Peyer's patch (tissue), 4 donors: ENCODE measurements at regions not wholly inside any gene's neighbourhood (a gene's known extent, or its start where the extent isn't known, plus 50 kb on each side); places are given as distances from the start of the nearest gene placed in this dataset.

Experiments used
- POLR2A ChIP-seq, 2 donors: fragments of 450-650 bp; IDR thresholded peaks; one replicate each; pipeline ENCODE4 v1.5.1; 2017; ENCODE audit warnings: antibody characterized with exemption in 2 of 2, mild to moderate bottlenecking in 2 of 2, moderate library complexity in 2 of 2
- TF ChIP-seq, protein P1 (sequence below), 6 experiments: fragments of 450-650 bp in 4 of 6; fragments of 200-600 bp in 2 of 6; sonication (generic) in 1 of 6; IDR thresholded peaks; one replicate each; pipeline ENCODE4 v1.5.1; 2017 to 2019; ENCODE audit warnings: antibody characterized with exemption in 6 of 6, mild to moderate bottlenecking in 3 of 6, moderate library complexity in 1 of 6

DNA sequence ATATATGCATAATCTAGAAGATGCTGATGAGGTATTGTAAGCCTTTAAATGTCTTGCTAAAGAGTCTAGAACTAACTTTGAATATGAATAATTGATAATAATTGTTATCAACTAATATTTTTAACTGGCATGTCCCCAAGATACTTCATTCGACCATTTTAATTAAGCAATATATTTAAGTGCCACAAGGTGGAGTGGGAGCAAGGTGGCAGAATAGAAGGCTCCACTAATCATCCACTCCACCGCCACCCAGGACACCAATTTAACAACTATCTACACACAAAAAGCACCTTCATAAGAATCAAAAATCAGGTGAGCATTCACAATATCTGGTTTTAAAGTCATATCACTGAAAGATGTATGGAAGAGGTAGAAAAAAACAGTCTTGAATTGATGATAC lies 409.6 kb downstream of the SEC23A start:
- TF ChIP-seq, protein P1, sequence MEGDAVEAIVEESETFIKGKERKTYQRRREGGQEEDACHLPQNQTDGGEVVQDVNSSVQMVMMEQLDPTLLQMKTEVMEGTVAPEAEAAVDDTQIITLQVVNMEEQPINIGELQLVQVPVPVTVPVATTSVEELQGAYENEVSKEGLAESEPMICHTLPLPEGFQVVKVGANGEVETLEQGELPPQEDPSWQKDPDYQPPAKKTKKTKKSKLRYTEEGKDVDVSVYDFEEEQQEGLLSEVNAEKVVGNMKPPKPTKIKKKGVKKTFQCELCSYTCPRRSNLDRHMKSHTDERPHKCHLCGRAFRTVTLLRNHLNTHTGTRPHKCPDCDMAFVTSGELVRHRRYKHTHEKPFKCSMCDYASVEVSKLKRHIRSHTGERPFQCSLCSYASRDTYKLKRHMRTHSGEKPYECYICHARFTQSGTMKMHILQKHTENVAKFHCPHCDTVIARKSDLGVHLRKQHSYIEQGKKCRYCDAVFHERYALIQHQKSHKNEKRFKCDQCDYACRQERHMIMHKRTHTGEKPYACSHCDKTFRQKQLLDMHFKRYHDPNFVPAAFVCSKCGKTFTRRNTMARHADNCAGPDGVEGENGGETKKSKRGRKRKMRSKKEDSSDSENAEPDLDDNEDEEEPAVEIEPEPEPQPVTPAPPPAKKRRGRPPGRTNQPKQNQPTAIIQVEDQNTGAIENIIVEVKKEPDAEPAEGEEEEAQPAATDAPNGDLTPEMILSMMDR (IDR thresholded peaks at IDR 0.05), result no peak
- TF ChIP-seq POLR2A (IDR thresholded peaks at IDR 0.05), result no peak
